ENCODE measurements at regions not wholly inside any gene's neighbourhood (a gene's known extent, or its start where the extent isn't known, plus 50 kb on each side); places are given as distances from the start of the nearest gene placed in this dataset.

DNA sequence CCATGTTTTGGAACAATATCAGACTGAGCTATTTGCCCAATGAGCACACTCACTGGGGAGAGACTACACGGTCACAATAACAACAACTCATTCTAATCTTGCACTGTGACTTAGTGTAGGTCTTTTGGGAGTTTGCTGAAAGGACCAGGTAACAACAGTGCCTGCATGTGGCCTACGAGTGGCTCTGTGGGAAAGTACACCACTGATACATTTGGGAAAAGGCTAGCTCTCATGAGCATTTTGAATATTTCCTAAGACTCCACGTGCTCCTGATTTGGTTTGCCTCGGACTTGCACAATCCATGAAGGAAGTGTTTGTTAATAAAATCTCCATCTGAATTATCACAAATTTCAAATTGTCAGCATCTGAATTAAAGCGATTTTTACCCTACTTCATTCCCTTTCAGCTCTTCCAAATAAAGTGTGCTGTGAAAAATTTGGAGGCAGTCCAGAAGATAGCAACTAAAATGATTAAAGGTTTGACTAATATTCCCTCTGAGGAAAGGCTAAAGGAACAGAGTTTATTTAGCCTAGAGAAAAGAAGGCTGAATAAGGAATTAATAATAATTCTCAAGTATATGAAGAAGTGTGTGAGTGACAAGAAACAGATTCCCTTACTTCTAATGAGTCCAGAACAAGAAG, 406.4 kb downstream of the PPARGC1A start:
- TF ChIP-seq, protein P1, sequence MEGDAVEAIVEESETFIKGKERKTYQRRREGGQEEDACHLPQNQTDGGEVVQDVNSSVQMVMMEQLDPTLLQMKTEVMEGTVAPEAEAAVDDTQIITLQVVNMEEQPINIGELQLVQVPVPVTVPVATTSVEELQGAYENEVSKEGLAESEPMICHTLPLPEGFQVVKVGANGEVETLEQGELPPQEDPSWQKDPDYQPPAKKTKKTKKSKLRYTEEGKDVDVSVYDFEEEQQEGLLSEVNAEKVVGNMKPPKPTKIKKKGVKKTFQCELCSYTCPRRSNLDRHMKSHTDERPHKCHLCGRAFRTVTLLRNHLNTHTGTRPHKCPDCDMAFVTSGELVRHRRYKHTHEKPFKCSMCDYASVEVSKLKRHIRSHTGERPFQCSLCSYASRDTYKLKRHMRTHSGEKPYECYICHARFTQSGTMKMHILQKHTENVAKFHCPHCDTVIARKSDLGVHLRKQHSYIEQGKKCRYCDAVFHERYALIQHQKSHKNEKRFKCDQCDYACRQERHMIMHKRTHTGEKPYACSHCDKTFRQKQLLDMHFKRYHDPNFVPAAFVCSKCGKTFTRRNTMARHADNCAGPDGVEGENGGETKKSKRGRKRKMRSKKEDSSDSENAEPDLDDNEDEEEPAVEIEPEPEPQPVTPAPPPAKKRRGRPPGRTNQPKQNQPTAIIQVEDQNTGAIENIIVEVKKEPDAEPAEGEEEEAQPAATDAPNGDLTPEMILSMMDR (IDR thresholded peaks at IDR 0.05): no peak
- TF ChIP-seq EP300 (IDR thresholded peaks at IDR 0.05; ENCODE audit: low read depth) (no peak), POLR2A (IDR thresholded peaks at IDR 0.05) (no peak)

Measured in transverse colon (tissue), 3 donors.